ENCODE measurements at regions not wholly inside any gene's neighbourhood (a gene's known extent, or its start where the extent isn't known, plus 50 kb on each side); places are given as distances from the start of the nearest gene placed in this dataset.

GRCh38 chr6:9405825-9406224, 970.5 kb upstream of the SLC35B3 start:
- peak overlapping the region in 1 of 2 experiments; percentile 63; a peak in 1 of 4 replicates for H4K8ac ChIP-seq (ENCODE audit: low read depth in 2 of 2, low read length in 2 of 2)
- ATAC-seq (ENCODE audit: low read depth) = no peak
- no TSS peak for BruUV-seq (replicated peaks)
- H3K4ac ChIP-seq (ENCODE audit: low read depth, low read length) = peak overlapping the region; percentile 42; the same call in 1 of the 2 replicates
- H2AK9ac ChIP-seq (replicated peaks; ENCODE audit: low read depth, low read length, poor library complexity) = no peak overlapping the region
- H3K4me3 ChIP-seq (ENCODE audit: insufficient read depth, low read depth, low read length) = no peak overlapping the region
- H3K9me3 ChIP-seq (ENCODE audit: control insufficient read depth, insufficient read depth, low read length) = no peaks in the 10 kb centered on the region
- TF ChIP-seq BHLHE40 (IDR thresholded peaks at IDR 0.05; ENCODE audit: low read depth, low read length) (no peak), RCOR1 (IDR thresholded peaks at IDR 0.05; ENCODE audit: insufficient replicate concordance, low read length) (no peak), RAD21 (IDR thresholded peaks at IDR 0.05; ENCODE audit: low read length) (no peak), MXI1 (IDR thresholded peaks at IDR 0.05; ENCODE audit: borderline replicate concordance, low read depth, low read length) (no peak), ELK1 (IDR thresholded peaks at IDR 0.05; ENCODE audit: borderline replicate concordance, low read depth, low read length) (no peak), FOS (IDR thresholded peaks at IDR 0.05; ENCODE audit: low read depth, low read length) (no peak), CTCF (conservative IDR thresholded peaks at IDR 0.05; ENCODE audit: low read depth, low read length) (no peak), RFX5 (IDR thresholded peaks at IDR 0.05; ENCODE audit: low read depth, low read length) (no peak), CEBPB (IDR thresholded peaks at IDR 0.05; ENCODE audit: low read depth, low read length) (no peak), NFE2L2 (IDR thresholded peaks at IDR 0.05; ENCODE audit: low read depth, low read length) (no peak), USF2 (IDR thresholded peaks at IDR 0.05; ENCODE audit: low read depth, low read length) (no peak), SMC3 (IDR thresholded peaks at IDR 0.05; ENCODE audit: low read depth, low read length) (no peak), MAFK (IDR thresholded peaks at IDR 0.05; ENCODE audit: low read depth, low read length) (no peak)
- H3K4me2 ChIP-seq (ENCODE audit: low read depth, low read length) = no peak overlapping the region
- H3K9me1 ChIP-seq (ENCODE audit: insufficient read depth, low read length) = no peaks in the 10 kb centered on the region
- POLR2A ChIA-PET (ENCODE audit: unreplicated experiment) = no interaction called here
- peak overlapping the region; percentile 80; the same call in 1 of the 2 replicates for H4K91ac ChIP-seq (ENCODE audit: insufficient read depth, low read depth, low read length)
- peak overlapping the region; percentile 75 for H2BK120ac ChIP-seq (ENCODE audit: low read depth, low read length)
- H4K20me1 ChIP-seq (ENCODE audit: insufficient read depth, low read length) = no peaks in the 10 kb centered on the region
- no peak overlapping the region; the same call in 1 of the 2 replicates for H3K14ac ChIP-seq (replicated peaks; ENCODE audit: low read depth, low read length)
- no peaks in the 10 kb centered on the region for H3K79me1 ChIP-seq (ENCODE audit: low read depth in 1 of 2, low read length in 2 of 2)
- peak overlapping the region; percentile 87; the same call in 1 of the 2 replicates for H2BK20ac ChIP-seq (ENCODE audit: low read depth, low read length)
- no peaks in the 10 kb centered on the region for H3K36me3 ChIP-seq (ENCODE audit: control insufficient read depth, insufficient read depth, low read length)
- no peak overlapping the region for H3K56ac ChIP-seq (ENCODE audit: extremely low read depth, insufficient read depth, low read length)
- CTCF ChIA-PET = no interaction called here
- H3K9ac ChIP-seq (ENCODE audit: low read depth, low read length) = no peak overlapping the region
- H3K27me3 ChIP-seq (ENCODE audit: control insufficient read depth, insufficient read depth, low read length) = no peaks in the 10 kb centered on the region
- H3K27ac ChIP-seq (ENCODE audit: insufficient read depth, low read length) = no peak overlapping the region
- H4K5ac ChIP-seq (ENCODE audit: low read depth, low read length) = peak overlapping the region; percentile 41; the same call in 1 of the 2 replicates
- intact Hi-C loops (cut with micrococcal nuclease) = loop anchor here (10.0 kb wide), 1 partner anchor 1009 kb away; the partner anchor contains the start of gene TFAP2A
- no CpG with 5 or more reads among the region's 7 CpGs for WGBS, 2 experiments (ENCODE audit: extremely low coverage in 2 of 2, insufficient read length in 1 of 2)
- no peak overlapping the region for H3K23ac ChIP-seq (ENCODE audit: low read depth, low read length)
- H2AFZ ChIP-seq (replicated peaks; ENCODE audit: low read length, poor library complexity) = no peak overlapping the region
- no peak overlapping the region for H2BK5ac ChIP-seq (ENCODE audit: low read depth, low read length, poor library complexity, severe bottlenecking)
- DNase-seq = no peak
- peaks cover 7% of the 10 kb centered on the region for H3K4me1 ChIP-seq (ENCODE audit: control insufficient read depth, insufficient read depth, low read length)
- dilution Hi-C loops (cut with HindIII; ENCODE audit: low sequenced_read_pairs, unreplicated experiment) = no loop called here
- in situ Hi-C loops (cut with MboI; ENCODE audit: low sequenced_read_pairs) = no loop called here
- peak overlapping the region; percentile 43; the same call in 1 of the 2 replicates for H3K18ac ChIP-seq (ENCODE audit: low read depth, low read length)
- peak overlapping the region; percentile 80; the same call in 2 of the 3 replicates for H2BK15ac ChIP-seq (ENCODE audit: low read depth, low read length)
- peak overlapping the region; percentile 73; the same call in 1 of the 2 replicates for H2AK5ac ChIP-seq (ENCODE audit: low read depth, low read length)
